HG03439 (cell line): ENCODE measurements at regions not wholly inside any gene's neighbourhood (a gene's known extent, or its start where the extent isn't known, plus 50 kb on each side); places are given as distances from the start of the nearest gene placed in this dataset.

Experiments used
- ATAC-seq: cut with Tn5 transposase; IDR thresholded peaks from one replicate; pipeline ENCODE4 v1.9.1; 2021; ENCODE audit warnings: mild to moderate bottlenecking, moderate library complexity; ENCODE audit not compliant: unreplicated experiment

DNA sequence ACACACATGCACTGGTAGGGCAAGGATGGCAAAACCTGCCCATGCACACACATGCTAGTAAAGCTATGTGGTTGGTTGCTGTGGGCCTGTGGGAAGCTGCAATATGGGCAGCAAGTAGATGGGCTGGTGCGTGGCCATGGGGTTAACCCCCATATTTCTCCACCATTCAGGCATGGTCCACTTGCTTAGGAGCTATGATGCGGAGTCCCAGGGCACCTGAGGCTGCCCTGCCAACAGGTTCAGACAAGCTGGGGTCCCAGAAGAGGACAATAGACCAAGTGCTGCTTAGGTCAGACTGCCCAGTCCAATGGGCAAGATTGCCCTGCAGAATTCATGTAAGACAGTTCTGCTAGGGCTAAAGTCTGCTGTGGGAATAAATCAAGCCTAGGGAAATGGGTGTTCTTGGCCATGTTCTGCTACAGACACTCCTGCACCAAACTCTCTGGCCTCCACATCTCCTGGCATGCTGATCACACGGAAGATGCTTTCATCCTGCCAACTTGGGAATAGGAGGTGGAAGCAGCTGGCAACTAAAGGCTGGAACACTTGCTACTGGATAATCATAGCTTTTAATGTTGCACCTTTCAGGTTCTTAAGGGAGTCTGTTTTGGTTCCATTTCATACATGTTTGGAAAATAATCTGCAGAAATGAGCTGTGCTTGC lies 646.3 kb upstream of the SLITRK1 start:
- ATAC-seq = no peak

- no peak for ATAC-seq
These were observed 643.6 kb upstream of the SLITRK1 start for GRCh38 chr13:84525865-84526264.

GRCh38 chr13:84524586-84524985 lies 642.3 kb upstream of the SLITRK1 start:
- ATAC-seq = no peak

DNA sequence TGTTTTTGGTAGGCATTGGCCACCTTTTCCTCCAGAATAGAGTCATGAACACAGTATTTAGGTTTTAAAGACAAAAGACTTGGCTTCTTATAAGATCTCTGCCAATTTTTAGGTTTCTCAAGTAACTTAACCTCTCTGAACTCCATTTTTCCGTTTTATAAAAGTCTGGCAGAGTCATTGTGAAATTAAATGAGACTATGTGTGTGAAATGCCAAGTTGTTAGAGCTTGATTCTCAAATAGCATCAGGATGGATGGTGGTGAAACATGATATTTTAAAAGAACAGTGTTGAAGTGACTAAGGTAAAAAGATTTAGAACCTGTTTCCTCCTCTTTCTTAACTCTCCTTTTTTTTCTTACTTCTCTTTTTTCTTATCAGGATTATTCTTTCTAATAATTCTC lies 617.7 kb upstream of the SLITRK1 start:
- ATAC-seq = no peak

DNA sequence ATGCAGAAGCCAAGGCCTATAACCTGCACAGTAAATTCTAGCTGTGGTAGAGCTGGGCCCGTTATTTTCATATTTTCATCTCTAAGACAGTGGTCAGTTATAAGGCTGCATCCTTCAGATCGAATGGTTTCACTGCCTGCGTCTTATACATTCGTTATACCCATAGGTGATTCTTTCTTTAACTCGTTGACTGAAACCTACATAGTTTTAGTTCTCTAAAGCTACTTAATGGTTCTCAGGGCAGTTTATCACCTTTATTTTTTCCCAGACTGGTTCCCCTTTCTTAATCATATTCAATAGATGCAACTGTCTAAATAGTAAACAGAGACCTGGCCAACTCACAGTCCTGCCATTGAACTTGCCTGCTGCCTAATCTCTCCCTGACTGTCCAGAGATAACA lies 615.3 kb upstream of the SLITRK1 start:
- ATAC-seq = no peak

DNA sequence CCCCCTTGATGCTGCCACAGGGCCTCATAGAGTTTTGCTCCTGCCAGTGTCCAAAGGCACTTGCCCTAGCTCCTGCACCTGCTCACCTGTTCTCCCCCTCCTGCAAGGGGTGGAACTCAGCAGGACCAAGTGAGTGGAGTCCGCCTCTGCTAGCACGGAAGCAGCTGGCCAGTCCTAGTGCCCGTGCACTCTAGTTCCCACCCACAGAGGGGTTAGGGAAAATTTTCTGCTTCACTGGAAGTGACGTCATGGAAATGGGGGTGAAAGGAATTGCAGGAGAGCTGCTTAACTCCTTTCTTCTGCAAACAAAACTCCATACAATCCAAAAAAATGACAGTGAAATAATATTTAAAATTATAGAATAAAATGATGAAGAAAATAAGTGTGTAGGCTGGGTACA lies 609.7 kb upstream of the SLITRK1 start:
- ATAC-seq = no peak

DNA sequence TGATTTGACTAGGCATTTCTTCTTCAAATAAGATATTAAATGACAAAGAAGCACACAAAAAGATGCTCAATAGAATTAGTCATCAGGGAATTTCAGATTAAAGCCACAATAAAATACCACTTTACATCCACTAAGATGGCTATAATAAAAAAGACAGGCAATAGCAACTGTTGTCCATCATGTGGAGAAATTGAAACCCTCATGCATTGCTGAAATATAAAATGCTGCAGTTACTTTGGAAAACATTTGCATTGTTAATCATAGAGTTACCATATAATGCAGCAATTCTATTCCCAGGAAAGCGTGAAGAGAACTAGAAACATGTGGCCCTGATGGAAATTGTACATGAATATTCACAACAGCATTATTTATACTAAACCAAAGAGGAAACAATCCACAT lies 605.5 kb upstream of the SLITRK1 start:
- ATAC-seq = no peak

- no peak for ATAC-seq
These were observed 599.7 kb upstream of the SLITRK1 start for GRCh38 chr13:84481958-84482357.

DNA sequence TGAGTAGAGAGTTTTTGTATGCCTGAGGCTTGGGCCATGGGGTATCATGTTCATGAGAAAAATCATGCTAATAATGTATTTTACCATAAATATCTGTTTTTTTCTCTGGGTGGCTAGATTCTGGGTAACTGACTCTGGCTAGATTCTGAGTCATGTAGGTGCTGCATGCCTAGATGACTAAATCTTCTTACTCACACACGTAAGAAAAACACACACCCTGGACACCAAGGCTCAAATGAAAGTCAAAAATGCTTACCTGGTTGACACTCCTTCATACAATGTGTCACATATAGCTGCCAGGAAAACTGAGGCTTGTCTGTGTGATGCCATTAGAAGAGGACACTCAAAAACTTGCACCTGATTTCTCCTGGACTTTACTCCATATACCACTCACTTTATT lies 597.4 kb upstream of the SLITRK1 start:
- ATAC-seq = no peak

- ATAC-seq = no peak
These were observed 588.3 kb upstream of the SLITRK1 start for GRCh38 chr13:84470528-84470927.

- ATAC-seq = no peak
These were observed 584.2 kb upstream of the SLITRK1 start for GRCh38 chr13:84466461-84466860.

- no peak for ATAC-seq
These were observed 578.7 kb upstream of the SLITRK1 start for GRCh38 chr13:84460989-84461388.

GRCh38 chr13:84455143-84455905 lies 573.0 kb upstream of the SLITRK1 start:
- ATAC-seq = no peak

- ATAC-seq = no peak
These were observed 565.3 kb upstream of the SLITRK1 start for GRCh38 chr13:84447640-84447978.

DNA sequence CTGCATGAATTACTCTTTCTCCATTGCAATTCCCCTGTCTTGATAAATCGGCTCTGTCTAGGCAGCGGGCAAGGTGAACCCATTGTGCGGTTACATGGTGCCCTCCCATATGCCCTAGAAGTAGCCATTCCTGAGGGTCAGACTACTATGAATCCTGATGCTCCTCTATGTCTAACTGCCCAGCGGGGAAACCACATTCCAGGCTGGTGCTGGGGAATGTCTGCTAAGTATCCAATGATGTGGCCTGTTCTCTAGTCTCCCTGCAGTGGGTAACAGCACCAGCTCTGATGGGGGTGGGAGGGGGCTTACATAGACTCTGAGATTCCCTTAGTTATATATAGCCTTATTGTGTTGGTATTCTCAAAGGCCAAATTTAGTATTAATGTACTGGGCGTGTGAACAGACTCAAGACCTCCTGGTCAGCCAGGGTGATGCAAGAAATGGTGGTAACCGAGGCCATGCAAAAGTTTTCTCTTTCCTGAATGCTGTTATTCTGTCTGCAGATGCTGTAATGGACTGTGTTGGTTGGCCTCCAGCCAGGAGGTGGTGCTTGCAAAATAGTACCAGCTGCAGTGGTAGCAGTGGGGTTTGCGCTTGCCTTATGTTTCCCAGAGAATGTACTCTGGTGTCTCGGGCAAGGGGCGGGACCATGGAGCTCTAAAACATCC lies 564.8 kb upstream of the SLITRK1 start:
- no peak for ATAC-seq

- ATAC-seq = no peak
These were observed 563.5 kb upstream of the SLITRK1 start for GRCh38 chr13:84445776-84446175.

- ATAC-seq = no peak
These were observed 561.2 kb upstream of the SLITRK1 start for GRCh38 chr13:84443463-84443862.

- no peak for ATAC-seq
These were observed 556.8 kb upstream of the SLITRK1 start for GRCh38 chr13:84439108-84439507.

DNA sequence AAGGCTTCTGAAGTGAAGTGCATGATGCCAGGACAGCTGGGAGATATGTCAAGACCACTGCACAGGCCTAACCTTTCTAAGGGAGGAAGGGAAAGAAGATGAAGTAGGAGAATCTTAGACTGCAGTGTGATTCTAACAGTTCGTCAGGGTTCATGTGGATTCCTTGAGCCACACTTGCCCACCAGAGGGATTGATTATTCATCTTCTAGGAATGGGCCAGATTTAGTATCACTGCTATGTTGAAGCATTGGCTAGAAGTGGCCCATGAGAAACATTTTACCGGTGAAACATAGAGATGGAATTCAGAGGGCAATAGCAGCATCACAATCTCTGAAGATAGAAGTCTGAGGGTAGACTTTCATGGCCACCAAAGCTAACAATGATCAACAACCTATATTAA lies 550.8 kb upstream of the SLITRK1 start:
- ATAC-seq = no peak

- ATAC-seq = no peak
These were observed 549.4 kb upstream of the SLITRK1 start for GRCh38 chr13:84431646-84432045.

DNA sequence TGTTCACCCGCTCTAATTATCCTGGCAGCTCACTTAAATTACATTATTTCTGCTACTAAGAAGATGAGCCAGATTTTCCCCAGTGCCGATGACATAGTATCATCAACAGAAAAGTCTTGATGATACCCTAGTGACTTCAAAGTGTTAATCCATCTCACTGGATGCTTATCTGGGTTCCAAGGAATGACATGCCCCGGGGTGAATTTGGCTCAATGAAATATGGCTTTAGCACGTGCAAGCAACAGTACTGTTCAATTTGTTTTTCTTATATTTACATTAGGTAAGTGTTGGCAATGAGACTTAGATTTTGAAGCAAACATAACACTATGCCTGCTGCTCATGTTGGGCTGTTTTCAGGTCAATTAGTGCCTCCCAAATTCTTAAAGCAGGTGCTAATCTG lies 548.2 kb upstream of the SLITRK1 start:
- ATAC-seq = no peak

DNA sequence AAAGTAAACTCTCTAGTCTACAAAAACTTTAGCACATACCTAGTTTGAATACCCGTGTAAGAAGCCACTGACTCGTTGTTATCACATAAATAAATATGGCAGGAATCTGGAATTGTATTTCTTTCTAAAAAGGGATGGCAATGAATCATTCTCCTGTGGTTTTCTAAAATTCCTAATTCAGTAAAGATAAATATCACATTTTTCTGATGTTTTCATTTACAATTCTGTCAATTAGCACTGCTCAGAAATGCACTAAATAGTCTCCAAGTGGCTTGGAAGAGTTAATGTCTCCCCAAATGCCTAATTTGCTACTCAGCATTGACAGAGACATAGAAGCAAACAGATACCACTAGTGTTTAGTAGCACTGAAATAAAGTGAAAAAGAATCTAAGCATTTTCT lies 547.7 kb upstream of the SLITRK1 start:
- no peak for ATAC-seq
